HG02884 (cell line): ENCODE measurements at regions not wholly inside any gene's neighbourhood (a gene's known extent, or its start where the extent isn't known, plus 50 kb on each side); places are given as distances from the start of the nearest gene placed in this dataset.
A peak's percentile ranks its signal among the peaks of the same experiment; 100 is the strongest.
"Not testable (repeated sequence)": the region's sequence is repeated elsewhere in the genome, so short reads cannot be mapped to it uniquely, and the experiment has no call there.

Source experiments
- ATAC-seq: cut with Tn5 transposase; IDR thresholded peaks from one replicate; pipeline ENCODE4 v1.9.1; 2021; ENCODE audit warnings: mild to moderate bottlenecking, moderate library complexity; ENCODE audit not compliant: unreplicated experiment

- no peak for ATAC-seq
These were observed 914.2 kb downstream of the TSN start for GRCh38 chr2:122669627-122670026.

DNA sequence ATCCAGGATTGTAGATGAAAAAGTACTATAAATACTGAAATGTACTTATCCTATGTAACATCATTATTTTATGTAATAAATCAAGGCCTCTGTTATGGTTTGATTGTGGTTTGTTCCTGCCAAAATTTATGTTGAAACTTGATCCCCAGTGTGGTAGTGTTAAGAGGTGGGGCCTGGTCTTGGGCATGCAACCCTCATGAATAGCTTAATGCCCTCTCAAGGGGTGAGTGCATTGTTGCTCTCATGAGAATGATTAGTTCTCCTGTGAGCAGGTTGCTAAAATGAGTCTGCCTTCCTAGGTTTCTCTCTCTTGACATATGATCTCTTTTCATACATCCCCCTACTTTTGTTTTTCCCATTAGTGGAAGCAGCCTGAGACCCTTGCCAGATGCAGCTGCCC, 915.4 kb downstream of the TSN start:
- no peak for ATAC-seq

DNA sequence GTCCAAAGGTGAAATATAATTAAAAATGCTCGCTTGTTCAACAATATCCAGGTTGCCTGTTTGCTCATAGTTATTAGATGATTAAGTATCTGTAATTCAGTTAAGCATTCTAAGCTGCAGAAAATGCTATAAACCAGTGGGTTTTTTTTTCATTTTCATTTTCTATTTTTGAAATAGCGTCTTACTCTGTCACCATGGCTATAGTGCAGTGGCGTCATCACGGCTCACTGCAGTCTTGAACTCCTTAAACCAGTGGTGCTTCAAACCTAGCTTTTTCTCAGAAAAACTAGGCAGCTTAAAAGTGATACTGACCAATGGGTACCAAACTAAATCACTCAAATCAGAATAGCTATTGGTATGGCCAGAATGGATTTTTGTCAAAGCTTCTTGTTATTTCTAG, 925.2 kb downstream of the TSN start:
- no peak for ATAC-seq

- ATAC-seq = peak; percentile 65
These were observed 926.2 kb downstream of the TSN start for GRCh38 chr2:122681626-122682025.

DNA sequence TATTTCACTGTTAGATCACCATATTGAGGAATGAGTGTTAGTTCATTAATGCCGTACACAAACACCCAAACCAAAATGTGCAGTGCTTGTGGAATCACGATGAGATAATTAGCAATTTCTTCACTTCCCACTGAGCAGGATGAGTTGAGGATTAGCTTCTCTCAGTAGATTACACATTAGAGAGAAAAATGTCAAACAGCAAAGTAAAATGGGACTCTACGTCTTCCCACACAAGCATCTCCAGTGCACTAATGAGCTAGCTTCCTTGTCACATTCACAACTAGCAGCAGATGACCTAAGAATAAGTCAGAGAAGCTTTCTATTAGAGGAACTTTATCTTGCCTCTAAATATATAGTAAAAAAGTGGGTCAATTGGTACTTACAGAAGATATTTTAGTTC, 926.9 kb downstream of the TSN start:
- ATAC-seq = no peak

- no peak for ATAC-seq
These were observed 927.6 kb downstream of the TSN start for GRCh38 chr2:122683018-122683417.

GRCh38 chr2:122692400-122693083, 937.1 kb downstream of the TSN start:
- no peak for ATAC-seq

GRCh38 chr2:122697415-122697814, 942.0 kb downstream of the TSN start:
- ATAC-seq = no peak

GRCh38 chr2:122703676-122704075, 948.2 kb downstream of the TSN start:
- ATAC-seq = no peak

DNA sequence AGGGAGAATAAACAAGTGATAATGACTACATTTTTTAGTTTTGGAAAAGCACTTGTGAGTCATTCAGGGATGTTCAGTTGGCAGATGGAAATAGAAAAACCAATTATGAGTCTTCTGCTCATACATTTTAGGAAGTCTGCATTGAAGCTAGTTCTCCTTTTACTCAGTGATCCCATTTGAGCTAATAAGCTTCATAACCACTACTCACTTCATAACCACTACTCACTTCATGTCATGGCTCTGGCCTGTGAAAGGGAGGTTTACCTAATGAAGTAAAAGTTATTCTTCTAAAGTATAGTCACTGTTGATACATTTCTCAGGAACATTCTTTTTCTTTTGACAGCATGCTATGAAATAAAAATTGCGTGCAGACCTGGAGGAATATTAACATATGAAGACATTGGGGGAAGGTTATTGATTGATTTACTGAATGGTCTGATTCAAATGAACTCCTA, 948.7 kb downstream of the TSN start:
- peak; percentile 61 for ATAC-seq

DNA sequence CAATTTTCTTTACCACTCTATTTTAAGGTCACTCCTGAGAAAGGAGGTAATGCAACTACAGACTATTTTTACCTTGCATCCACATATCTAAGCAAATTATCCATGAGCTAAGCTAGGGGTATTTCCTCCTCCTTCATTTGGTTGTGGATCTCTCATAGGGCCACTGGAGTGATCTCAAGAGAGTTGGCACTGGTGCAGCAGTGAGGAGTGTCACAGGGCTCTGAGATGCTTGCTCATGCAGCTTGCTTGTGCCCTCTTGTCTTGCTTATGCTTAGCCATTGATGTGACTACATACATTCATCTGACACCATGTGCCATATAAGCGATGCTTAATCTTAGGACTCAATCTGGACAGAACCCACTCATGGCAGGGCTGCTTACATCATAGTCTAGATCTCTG, 950.3 kb downstream of the TSN start:
- ATAC-seq = no peak

- ATAC-seq = no peak
These were observed 951.3 kb downstream of the TSN start for GRCh38 chr2:122706757-122707223.

DNA sequence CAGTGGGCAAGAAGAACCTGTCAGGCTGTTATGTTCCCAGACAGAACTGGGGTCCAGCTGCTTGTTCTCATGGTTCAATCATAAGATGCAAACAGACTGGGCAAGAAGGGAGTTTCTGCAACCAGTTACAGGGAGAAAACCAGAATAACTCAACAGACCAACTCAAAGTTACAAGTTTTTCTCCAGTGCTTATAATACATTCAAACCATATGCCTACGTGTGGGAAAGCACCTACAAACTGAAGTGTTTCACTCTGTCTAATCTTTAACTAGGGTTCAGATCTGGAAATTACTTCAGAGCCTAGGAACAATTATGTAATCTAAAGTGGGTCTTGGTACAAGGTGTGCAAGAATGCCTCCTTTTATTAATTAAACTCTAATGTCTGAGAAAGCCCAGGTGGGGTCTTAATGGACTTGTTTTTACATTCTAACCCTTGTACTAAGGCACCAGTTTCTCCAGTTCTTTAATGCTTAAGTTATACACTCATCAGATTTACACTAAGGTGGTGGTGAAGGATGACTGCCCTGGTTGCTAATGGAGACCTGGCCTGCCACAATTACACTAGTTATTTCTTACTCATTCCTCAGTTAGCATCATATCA, 951.9 kb downstream of the TSN start:
- ATAC-seq = peak; percentile 32

- no peak for ATAC-seq
These were observed 954.6 kb downstream of the TSN start for GRCh38 chr2:122710049-122710448.

DNA sequence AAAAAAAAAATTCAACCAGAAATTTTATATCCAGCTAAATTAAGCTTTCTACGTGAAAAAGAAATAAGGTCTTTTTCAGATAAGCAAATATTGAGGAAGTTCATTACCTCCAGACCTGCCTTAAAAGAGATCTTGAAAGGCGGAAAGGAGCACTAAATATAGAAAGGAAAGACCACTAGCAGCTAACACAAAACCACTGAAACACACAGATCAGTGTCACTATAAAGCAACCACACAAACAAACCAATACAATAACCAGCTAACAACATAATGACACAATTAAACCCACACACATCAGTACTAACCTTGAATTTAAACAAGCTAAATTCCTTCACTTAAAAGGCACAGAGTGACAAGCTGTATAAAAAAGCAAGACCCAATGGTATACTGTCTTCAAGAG, 958.3 kb downstream of the TSN start:
- ATAC-seq = no peak

DNA sequence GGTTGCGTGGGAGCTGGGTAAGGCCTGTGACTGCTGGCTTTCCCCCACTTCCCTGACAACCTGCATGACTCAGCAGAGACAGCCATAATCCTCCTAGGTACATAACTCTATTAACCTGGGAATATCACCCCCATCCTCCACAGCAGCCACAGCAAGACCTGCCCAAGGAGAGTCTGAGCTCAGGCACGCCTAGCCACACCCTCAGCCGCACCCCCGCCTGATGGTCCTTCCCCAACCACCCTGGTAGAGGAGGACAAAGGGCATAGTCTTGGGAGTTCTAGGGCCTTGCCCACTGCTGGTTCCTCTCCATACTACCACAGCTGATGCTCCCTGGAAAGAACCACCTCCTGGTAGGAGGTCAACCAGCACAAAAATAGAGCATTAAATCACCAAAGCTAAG, 965.4 kb downstream of the TSN start:
- ATAC-seq = not testable (repeated sequence)

DNA sequence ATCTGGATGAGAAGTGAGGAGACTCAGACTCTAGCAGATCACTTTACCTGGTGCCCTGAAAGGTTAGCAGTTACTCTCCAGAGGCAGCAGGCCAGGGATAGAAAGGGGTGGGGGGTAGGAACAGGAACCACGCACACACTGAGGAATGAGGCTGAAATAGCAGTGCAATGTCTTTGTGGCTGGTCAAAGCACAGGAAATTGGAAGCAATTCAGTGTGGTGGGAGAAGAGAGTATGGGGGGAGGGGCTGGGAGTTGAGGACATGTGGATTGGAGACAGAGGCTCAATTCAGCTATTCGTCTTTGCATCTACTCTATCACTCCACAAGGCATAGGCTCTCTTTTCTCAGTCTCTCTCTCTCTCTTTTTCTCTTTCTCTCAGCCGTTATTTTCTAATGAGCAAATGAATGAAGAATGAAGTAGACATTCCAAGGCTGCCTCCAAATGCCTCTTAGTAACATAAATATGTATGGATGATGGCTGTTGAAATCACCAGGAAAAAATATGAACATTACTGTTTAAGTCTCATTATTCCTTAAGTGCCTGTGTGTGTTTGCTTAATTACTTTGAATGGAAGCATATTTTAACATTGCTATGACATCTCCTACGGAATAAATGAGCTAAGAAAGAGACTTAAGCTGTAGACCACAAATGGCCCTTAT, 979.4 kb downstream of the TSN start:
- no peak for ATAC-seq

GRCh38 chr2:122736279-122736678, 980.8 kb downstream of the TSN start:
- no peak for ATAC-seq

DNA sequence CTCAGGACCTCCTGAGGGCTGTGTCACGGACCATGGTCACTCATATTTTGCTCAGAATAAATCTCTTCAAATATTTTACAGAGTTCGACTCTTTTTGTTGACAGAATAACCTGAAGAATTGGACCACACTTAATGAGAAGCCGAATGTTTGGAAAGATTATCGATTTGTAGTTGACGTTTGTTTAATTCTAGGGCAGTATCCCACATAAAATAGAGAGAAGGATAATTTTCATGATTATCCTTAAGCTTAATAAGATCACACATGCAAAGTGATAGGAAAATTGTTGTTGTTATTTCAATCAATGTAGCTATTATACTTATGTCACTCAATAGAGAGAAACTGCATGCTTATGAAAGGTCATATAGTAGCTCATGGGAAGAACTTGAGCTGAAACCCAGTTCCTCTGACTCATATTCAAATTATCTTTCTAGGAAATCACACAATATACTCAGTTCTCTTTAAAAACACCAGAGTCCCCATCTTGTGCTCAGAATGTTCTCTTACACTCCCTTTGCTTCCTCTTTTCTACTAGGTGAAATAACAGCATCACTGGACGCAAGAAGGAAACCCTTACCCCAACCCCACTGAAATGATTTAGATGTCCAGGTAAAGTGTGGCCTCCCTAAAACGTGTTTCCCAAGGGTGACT, 982.1 kb downstream of the TSN start:
- ATAC-seq = peak; percentile 53

DNA sequence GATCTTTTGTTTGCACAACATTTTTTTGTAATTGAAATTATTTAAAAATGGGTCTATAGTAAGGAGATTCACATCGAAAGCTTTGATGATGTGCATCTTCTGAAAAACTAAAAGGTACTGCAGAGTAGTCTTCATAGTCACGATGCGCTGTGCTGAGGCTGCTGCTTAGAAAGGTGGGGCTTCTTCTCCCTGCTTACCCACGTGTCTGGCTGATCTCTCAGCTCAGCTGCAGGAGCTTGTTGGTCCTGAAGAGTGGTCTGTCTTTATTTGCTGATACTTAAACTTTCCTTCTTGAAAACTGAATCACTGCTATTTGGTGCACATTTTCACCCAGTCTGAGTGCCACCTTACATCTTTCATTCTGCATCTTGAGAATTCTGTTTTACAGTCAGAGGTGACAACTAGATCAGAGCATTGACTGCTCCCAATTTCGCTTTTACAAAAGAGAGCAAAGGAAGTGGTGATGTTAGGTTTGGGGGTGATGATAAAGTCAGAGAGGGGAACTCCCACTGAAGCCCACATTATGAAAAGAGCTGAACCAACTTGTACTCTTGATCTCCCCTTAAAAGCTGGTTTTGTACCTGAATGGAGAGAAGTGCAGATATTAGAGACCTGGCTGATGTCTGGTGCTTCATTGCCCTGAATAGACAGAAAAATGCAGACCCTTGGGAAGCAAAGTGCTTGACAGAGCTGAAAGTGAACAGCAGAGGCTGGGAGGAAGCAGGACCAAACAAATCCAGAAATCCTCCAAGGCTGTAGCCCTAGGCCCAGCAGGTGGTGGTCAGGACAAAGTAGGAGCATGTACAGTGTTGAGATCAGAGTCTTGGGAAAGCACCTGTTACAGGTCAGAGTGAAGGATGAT, 984.5 kb downstream of the TSN start:
- no peak for ATAC-seq

DNA sequence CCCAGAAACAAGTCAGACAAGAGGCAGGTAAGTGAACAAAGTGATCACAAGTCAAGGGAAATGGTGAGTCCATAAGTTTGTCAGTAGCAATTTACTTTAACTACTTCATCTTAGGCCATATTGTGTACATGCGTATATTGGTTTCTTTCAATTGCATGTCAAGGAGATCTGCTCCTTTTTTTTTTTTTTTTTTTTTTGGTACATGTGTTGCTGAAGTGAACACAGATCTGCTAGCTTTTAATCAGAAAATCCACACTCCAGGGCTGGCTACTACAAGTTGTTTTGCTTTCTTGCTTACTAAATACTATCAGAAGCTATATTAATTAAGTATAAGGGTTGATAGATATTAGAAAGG, 985.1 kb downstream of the TSN start:
- no peak for ATAC-seq
